Esophagus muscularis mucosa (tissue), 3 donors: ENCODE measurements at regions not wholly inside any gene's neighbourhood (a gene's known extent, or its start where the extent isn't known, plus 50 kb on each side); places are given as distances from the start of the nearest gene placed in this dataset.

Source experiments
- POLR2AphosphoS5 ChIP-seq, 2 donors: sonication (generic); formaldehyde crosslinking; IDR thresholded peaks; one replicate each; pipeline ENCODE4 v1.6.1; 2017; ENCODE audit warnings: antibody characterized with exemption in 2 of 2
- TF ChIP-seq, protein P1 (sequence below), 3 experiments: fragments of 200-600 bp in 2 of 3; fragments of 450-650 bp in 1 of 3; sonication (generic) in 2 of 3; IDR thresholded peaks; one replicate each; pipeline ENCODE4 v1.5.1; 2017 to 2019; ENCODE audit warnings: antibody characterized with exemption in 3 of 3, mild to moderate bottlenecking in 2 of 3, moderate library complexity in 1 of 3

DNA sequence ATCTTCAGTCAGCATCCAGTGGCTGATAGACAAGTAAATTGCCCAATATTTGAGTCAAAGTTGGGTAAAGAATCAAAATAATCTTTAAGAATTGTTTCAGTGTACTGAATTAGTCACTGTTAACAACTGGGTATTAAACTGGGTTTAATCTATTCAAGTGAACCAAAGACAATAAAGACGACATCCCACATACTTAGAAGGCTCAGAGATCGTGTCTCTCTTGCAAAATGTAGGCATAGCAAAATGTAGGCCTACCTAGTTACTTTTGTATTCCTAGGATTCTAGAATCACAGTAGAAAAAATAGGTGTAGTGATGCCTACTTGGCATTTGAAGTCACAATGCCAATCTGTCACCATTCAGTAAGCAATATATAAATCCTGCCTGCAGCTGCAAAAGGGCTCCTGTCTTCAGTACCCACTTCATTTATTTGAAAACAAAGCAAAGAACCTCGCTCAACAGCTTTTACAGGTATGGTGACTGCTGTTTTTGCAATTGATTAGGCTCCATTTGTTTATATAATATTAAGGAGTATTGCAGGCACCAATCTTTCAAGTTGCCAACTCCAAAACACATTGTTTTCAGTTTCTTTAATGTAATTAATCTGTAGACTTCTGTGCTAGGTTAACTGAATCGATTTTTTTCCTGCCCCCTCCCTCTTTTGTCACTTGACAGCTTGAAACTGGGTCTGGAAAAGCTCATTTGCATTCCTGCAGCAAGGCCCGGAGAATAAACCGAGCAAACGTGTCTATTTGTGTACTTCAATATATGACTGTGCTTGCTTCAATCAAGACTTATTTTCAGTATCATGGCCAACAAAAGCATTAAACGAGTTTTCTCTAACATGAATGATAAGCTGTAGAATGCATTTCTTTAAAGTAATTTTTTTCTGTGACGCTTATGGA is 1074.9 kb downstream of the TDRD15 start:
- TF ChIP-seq POLR2AphosphoS5 (IDR thresholded peaks at IDR 0.05), result no peak
- TF ChIP-seq, protein P1, sequence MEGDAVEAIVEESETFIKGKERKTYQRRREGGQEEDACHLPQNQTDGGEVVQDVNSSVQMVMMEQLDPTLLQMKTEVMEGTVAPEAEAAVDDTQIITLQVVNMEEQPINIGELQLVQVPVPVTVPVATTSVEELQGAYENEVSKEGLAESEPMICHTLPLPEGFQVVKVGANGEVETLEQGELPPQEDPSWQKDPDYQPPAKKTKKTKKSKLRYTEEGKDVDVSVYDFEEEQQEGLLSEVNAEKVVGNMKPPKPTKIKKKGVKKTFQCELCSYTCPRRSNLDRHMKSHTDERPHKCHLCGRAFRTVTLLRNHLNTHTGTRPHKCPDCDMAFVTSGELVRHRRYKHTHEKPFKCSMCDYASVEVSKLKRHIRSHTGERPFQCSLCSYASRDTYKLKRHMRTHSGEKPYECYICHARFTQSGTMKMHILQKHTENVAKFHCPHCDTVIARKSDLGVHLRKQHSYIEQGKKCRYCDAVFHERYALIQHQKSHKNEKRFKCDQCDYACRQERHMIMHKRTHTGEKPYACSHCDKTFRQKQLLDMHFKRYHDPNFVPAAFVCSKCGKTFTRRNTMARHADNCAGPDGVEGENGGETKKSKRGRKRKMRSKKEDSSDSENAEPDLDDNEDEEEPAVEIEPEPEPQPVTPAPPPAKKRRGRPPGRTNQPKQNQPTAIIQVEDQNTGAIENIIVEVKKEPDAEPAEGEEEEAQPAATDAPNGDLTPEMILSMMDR (IDR thresholded peaks at IDR 0.05), result no peak
